RWPE2 (cell line): ENCODE measurements at regions not wholly inside any gene's neighbourhood (a gene's known extent, or its start where the extent isn't known, plus 50 kb on each side); places are given as distances from the start of the nearest gene placed in this dataset.
"Not testable (repeated sequence)": the region's sequence is repeated elsewhere in the genome, so short reads cannot be mapped to it uniquely, and the experiment has no call there.

ENCODE experiments used
- ATAC-seq: fragments of 200-7000 bp; cut with Tn5 transposase; 3 replicates; pipeline ENCODE4 v1.9.1; 2021; ENCODE audit warnings: low read depth
- DNase-seq: peaks from one replicate; pipeline ENCODE4 v3.0.0-alpha.2; 2020; ENCODE audit warnings: low spot score
- H3K27ac ChIP-seq: fragments of 450-650 bp; 2 replicates; pipeline ENCODE4 v1.5.1; 2017; ENCODE audit warnings: mild to moderate bottlenecking; ENCODE audit not compliant: poor library complexity, severe bottlenecking
- H3K27me3 ChIP-seq: fragments of 250-450 bp; sonication (Bioruptor Pico); 2 replicates; pipeline ENCODE4 v1.5.1; 2021; ENCODE audit warnings: mild to moderate bottlenecking, moderate library complexity; ENCODE audit not compliant: insufficient read depth, poor library complexity, severe bottlenecking
- H3K36me3 ChIP-seq: fragments of 250-450 bp; sonication (Bioruptor Pico); 2 replicates; pipeline ENCODE4 v1.5.1; 2020; ENCODE audit warnings: low read depth, mild to moderate bottlenecking, moderate library complexity
- H3K4me1 ChIP-seq: fragments of 250-450 bp; sonication (Bioruptor Pico); 2 replicates; pipeline ENCODE4 v1.5.1; 2021; ENCODE audit warnings: mild to moderate bottlenecking, moderate library complexity; ENCODE audit not compliant: insufficient read depth, poor library complexity, severe bottlenecking
- H3K4me3 ChIP-seq: fragments of 250-450 bp; sonication (Bioruptor Pico); 2 replicates; pipeline ENCODE4 v1.5.1; 2021; ENCODE audit warnings: mild to moderate bottlenecking, moderate library complexity; ENCODE audit not compliant: severe bottlenecking
- H3K9me3 ChIP-seq: fragments of 250-450 bp; sonication (Bioruptor Pico); 2 replicates; pipeline ENCODE4 v1.5.1; 2021; ENCODE audit warnings: mild to moderate bottlenecking, moderate library complexity; ENCODE audit not compliant: severe bottlenecking
- TF ChIP-seq, protein P1 (sequence below): fragments of 450-650 bp; IDR thresholded peaks from one replicate; pipeline ENCODE4 v1.5.1; 2017; ENCODE audit warnings: mild to moderate bottlenecking, moderate library complexity; ENCODE audit not compliant: poor library complexity, severe bottlenecking

- H3K36me3 ChIP-seq: no peaks in the 10 kb centered on the region
- no peaks in the 10 kb centered on the region for H3K9me3 ChIP-seq
- H3K27me3 ChIP-seq: no peaks in the 10 kb centered on the region
- peaks cover 4% of the 10 kb centered on the region for H3K4me1 ChIP-seq
- DNase-seq: no peak
- ATAC-seq: no peak
- no peak overlapping the region for H3K4me3 ChIP-seq
- H3K27ac ChIP-seq: no peak overlapping the region
- TF ChIP-seq, protein P1, sequence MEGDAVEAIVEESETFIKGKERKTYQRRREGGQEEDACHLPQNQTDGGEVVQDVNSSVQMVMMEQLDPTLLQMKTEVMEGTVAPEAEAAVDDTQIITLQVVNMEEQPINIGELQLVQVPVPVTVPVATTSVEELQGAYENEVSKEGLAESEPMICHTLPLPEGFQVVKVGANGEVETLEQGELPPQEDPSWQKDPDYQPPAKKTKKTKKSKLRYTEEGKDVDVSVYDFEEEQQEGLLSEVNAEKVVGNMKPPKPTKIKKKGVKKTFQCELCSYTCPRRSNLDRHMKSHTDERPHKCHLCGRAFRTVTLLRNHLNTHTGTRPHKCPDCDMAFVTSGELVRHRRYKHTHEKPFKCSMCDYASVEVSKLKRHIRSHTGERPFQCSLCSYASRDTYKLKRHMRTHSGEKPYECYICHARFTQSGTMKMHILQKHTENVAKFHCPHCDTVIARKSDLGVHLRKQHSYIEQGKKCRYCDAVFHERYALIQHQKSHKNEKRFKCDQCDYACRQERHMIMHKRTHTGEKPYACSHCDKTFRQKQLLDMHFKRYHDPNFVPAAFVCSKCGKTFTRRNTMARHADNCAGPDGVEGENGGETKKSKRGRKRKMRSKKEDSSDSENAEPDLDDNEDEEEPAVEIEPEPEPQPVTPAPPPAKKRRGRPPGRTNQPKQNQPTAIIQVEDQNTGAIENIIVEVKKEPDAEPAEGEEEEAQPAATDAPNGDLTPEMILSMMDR: no peak
Observed at GRCh38 chr5:40233268-40233667, 446.4 kb upstream of the PTGER4 start.

DNA sequence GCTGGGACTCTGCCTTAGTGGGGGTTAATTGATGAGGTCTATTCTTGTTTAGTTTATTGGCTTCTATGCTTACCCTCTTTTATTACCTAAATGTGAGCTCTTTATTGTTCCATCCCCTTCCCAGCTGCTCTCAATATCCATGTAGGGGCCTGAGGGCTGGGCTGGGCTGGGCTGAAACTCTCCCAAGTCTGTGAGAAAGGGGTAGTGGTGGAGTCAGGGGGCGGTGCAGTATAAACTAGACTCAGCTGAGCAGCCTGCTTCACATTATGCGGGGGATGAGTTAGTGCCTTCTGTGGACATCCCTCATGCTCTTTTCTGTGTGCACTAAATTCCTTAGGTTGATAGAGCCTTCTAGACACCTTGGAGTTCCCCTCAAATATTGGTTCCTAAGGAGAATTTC is 451.8 kb upstream of the PTGER4 start:
- DNase-seq (no peak), ATAC-seq (no peak)
- H3K4me1 ChIP-seq: peaks cover 15% of the 10 kb centered on the region
- no peaks in the 10 kb centered on the region for H3K36me3 ChIP-seq
- no peak overlapping the region for H3K27ac ChIP-seq
- no peaks in the 10 kb centered on the region for H3K27me3 ChIP-seq
- H3K4me3 ChIP-seq: no peak overlapping the region
- TF ChIP-seq, protein P1: no peak
- no peaks in the 10 kb centered on the region for H3K9me3 ChIP-seq

- ATAC-seq: no peak
- H3K4me1 ChIP-seq: peaks cover 15% of the 10 kb centered on the region
- H3K27ac ChIP-seq: no peak overlapping the region
- no peak overlapping the region for H3K4me3 ChIP-seq
- no peaks in the 10 kb centered on the region for H3K36me3 ChIP-seq
- H3K9me3 ChIP-seq: no peaks in the 10 kb centered on the region
- H3K27me3 ChIP-seq: no peaks in the 10 kb centered on the region
- TF ChIP-seq, protein P1: no peak
- DNase-seq: no peak
Observed at GRCh38 chr5:40227366-40227765, 452.3 kb upstream of the PTGER4 start.

GRCh38 chr5:40226906-40227305 is 452.8 kb upstream of the PTGER4 start:
- DNase-seq (no peak), ATAC-seq (no peak)
- Histone ChIP-seq H3K9me3 (no peaks in the 10 kb centered on the region), H3K27ac (no peak overlapping the region), H3K36me3 (no peaks in the 10 kb centered on the region), H3K4me3 (no peak overlapping the region), H3K4me1 (peaks cover 17% of the 10 kb centered on the region), H3K27me3 (no peaks in the 10 kb centered on the region)
- TF ChIP-seq, protein P1: no peak

DNA sequence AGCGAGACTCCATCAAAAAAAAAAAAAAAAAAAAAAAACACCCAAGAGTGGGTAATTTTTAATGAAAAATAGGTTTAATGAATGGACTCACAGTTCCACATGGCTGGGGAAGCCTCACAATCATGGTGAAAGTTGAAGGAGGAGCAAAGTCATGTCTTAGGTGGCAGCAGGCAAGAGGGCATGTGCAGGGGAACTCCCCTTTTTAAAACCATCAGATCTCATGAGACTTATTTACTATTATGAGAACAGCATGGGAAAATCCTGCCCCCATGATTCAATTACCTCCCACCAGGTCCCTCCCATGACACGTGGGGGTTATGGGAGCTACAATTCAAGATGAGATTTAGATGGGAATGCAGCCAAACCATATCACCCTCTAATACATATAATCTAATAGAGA is 454.6 kb upstream of the PTGER4 start:
- DNase-seq, H3K9me3 ChIP-seq, H3K27me3 ChIP-seq, H3K27ac ChIP-seq, ATAC-seq, H3K36me3 ChIP-seq, H3K4me3 ChIP-seq: not testable (repeated sequence)
- H3K4me1 ChIP-seq: peaks cover 19% of the 10 kb centered on the region
